H1 (cell line): ENCODE measurements at regions not wholly inside any gene's neighbourhood (a gene's known extent, or its start where the extent isn't known, plus 50 kb on each side); places are given as distances from the start of the nearest gene placed in this dataset.

ENCODE experiments used
- BACH1 ChIP-seq: IDR thresholded peaks from 2 replicates; pipeline ENCODE4 v1.6.1; 2012; ENCODE audit warnings: low read length, improper control_type of control experiment
- CBX5 ChIP-seq: fragments of 300-800, 300-1000 bp; sonication (generic); IDR thresholded peaks from 2 replicates; pipeline ENCODE4 v1.7.1; 2016; ENCODE audit warnings: antibody characterized with exemption, low read length, low read depth
- POLR2A ChIP-seq, 2 experiments: IDR thresholded peaks; 1 replicate in 1 of 2; 2 replicates in 1 of 2; pipeline ENCODE4 v1.6.1; 2011; ENCODE audit warnings: low read depth in 2 of 2, low read length in 2 of 2, mild to moderate bottlenecking in 2 of 2; ENCODE audit errors: control extremely low read depth in 1 of 2
- RFX5 ChIP-seq: IDR thresholded peaks from 2 replicates; pipeline ENCODE4 v1.6.1; 2011; ENCODE audit warnings: low read depth, low read length, improper control_type of control experiment, borderline replicate concordance
- SIN3A ChIP-seq, 2 experiments: IDR thresholded peaks in 1 of 2; conservative IDR thresholded peaks in 1 of 2; 2 replicates each; pipeline ENCODE4 v1.6.1; 2011 to 2012; ENCODE audit warnings: low read length in 2 of 2, improper control_type of control experiment in 1 of 2, low read depth in 1 of 2, mild to moderate bottlenecking in 1 of 2
- ZNF274 ChIP-seq: IDR thresholded peaks from 2 replicates; pipeline ENCODE4 v1.7.0; 2012; ENCODE audit warnings: low read length, borderline replicate concordance; ENCODE audit errors: extremely low read depth
- TF ChIP-seq, protein P1 (sequence below), 3 experiments: IDR thresholded peaks; 1 replicate in 2 of 3; 2 replicates in 1 of 3; pipeline versions ENCODE4 v1.5.1 to v1.6.1; 2011; ENCODE audit warnings: low read length in 3 of 3, mild to moderate bottlenecking in 3 of 3, inconsistent platforms in 2 of 3, low read depth in 1 of 3, moderate library complexity in 1 of 3; ENCODE audit not compliant: insufficient read depth in 1 of 3; ENCODE audit errors: control extremely low read depth in 1 of 3

DNA sequence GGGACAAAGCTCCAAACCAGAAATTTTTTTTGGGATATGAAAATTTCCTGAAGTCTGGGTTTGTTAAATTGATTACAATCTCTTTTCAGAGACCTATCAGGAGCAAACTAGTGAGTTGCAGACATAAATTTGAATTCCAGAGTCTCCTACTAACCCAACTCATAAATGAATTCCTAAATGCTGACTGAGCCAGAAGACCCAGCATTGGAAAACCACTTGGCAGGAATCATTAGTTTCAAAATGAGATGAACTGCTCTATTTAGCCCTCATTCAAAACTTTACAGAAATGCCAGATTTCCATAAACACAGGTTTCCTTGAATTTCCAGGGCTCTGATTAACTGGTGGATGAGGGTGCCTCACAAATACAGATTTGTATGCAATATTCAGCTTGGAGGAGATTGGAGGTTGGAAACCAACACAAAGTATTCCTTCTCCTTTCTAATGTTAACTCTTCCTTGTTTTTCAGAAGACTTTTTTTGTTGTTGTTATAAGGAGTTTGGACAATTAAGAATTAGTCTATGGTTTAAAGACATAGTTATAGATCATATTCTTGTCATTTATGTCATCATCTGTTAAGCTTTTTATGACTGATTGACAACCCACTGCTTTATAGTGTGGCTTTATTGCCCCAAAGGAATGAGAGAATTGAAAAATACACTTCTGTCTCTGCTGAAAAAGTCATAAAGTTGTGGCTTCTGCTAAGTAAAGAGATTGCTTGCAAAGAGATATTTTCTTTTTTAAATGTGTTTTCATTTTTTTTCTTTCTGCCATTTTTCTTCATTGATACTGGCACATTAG is 222.8 kb downstream of the HLX start:
- TF ChIP-seq BACH1 (no peak), SIN3A (conservative IDR thresholded peaks at IDR 0.05 in 1 of 2, IDR thresholded peaks at IDR 0.05 in 1 of 2; ENCODE audit: low read depth in 1 of 2, low read length in 2 of 2) (no peak), CBX5 (no peak), ZNF274 (no peak), RFX5 (no peak), POLR2A (IDR thresholded peaks at IDR 0.05; ENCODE audit: control extremely low read depth in 1 of 2, low read depth in 2 of 2, low read length in 2 of 2) (no peak)
- TF ChIP-seq, protein P1, sequence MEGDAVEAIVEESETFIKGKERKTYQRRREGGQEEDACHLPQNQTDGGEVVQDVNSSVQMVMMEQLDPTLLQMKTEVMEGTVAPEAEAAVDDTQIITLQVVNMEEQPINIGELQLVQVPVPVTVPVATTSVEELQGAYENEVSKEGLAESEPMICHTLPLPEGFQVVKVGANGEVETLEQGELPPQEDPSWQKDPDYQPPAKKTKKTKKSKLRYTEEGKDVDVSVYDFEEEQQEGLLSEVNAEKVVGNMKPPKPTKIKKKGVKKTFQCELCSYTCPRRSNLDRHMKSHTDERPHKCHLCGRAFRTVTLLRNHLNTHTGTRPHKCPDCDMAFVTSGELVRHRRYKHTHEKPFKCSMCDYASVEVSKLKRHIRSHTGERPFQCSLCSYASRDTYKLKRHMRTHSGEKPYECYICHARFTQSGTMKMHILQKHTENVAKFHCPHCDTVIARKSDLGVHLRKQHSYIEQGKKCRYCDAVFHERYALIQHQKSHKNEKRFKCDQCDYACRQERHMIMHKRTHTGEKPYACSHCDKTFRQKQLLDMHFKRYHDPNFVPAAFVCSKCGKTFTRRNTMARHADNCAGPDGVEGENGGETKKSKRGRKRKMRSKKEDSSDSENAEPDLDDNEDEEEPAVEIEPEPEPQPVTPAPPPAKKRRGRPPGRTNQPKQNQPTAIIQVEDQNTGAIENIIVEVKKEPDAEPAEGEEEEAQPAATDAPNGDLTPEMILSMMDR (IDR thresholded peaks at IDR 0.05; ENCODE audit: control extremely low read depth in 1 of 3, insufficient read depth in 1 of 3, low read depth in 1 of 3, low read length in 3 of 3), result no peak
